Activated naive CD8-positive, alpha-beta T cell treated with anti-CD3 and anti-CD28 coated beads, Interleukin-2, amount 10 ng/mL, durations not matched to agents 7 days and 5 days (primary cell): ENCODE measurements at regions not wholly inside any gene's neighbourhood (a gene's known extent, or its start where the extent isn't known, plus 50 kb on each side); places are given as distances from the start of the nearest gene placed in this dataset.

Experiments
- ATAC-seq: fragments of 150-1000 bp; cut with Tn5 transposase; one replicate; pipeline ENCODE4 v1.10.0; 2021; ENCODE audit warnings: low read depth, moderate library complexity
- POLR2A ChIA-PET: fragments of 350-600 bp; sonication (Branson Sonifier 250); formaldehyde crosslinking; loops from one replicate; lab custom pipeline; 2021; ENCODE audit warnings: antibody characterized with exemption; lab: Charles Lee
- DNase-seq: peaks from one replicate; pipeline ENCODE4 v3.0.0; 2021
- H3K27ac Mint-ChIP-seq: one replicate; pipeline ENCODE4 v1.8.0; 2022; ENCODE audit warnings: mild to moderate bottlenecking, mixed read lengths
- H3K27me3 Mint-ChIP-seq: one replicate; pipeline ENCODE4 v1.8.0; 2022; ENCODE audit warnings: mild to moderate bottlenecking, moderate library complexity, mixed read lengths
- H3K36me3 Mint-ChIP-seq: one replicate; pipeline ENCODE4 v1.8.0; 2021; ENCODE audit warnings: mild to moderate bottlenecking, mixed read lengths
- H3K4me1 Mint-ChIP-seq: one replicate; pipeline ENCODE4 v1.8.0; 2021; ENCODE audit warnings: mixed read lengths
- H3K4me3 Mint-ChIP-seq: one replicate; pipeline ENCODE4 v1.8.0; 2022; ENCODE audit warnings: mild to moderate bottlenecking, moderate library complexity, mixed read lengths
- H3K9me3 Mint-ChIP-seq: one replicate; pipeline ENCODE4 v1.8.0; 2021; ENCODE audit warnings: mixed read lengths

DNA sequence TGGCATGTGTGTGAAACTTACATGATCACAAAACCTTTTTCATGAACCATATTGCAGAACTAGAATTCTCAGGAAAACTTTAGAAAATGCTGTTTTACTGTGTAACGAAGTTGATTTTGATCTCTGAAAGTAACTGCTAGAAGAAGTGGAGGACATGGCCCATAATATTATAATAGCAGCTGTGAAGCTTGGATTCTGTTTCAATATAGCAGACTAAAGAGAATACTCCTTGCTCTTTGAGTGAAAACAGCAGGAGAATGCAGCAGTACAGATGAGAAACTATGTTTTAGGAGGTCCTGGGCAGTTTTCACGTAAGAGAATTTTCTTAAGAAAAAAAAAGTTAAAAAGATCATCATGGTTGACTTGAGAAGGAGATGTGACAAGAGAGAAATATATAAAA lies 76.7 kb upstream of the POU2AF2 start:
- ATAC-seq (no peak), DNase-seq (no peak)
- Mint-ChIP-seq H3K9me3 (no peaks in the 10 kb centered on the region), H3K27ac (no peak overlapping the region), H3K36me3 (no peaks in the 10 kb centered on the region), H3K27me3 (peaks cover 2% of the 10 kb centered on the region), H3K4me3 (no peak overlapping the region), H3K4me1 (no peaks in the 10 kb centered on the region)
- POLR2A ChIA-PET = interaction anchor here (0.6 kb wide), 1 partner anchor 543 kb away, joined by 5 read pairs; no protein-coding TSS in a partner anchor

DNA sequence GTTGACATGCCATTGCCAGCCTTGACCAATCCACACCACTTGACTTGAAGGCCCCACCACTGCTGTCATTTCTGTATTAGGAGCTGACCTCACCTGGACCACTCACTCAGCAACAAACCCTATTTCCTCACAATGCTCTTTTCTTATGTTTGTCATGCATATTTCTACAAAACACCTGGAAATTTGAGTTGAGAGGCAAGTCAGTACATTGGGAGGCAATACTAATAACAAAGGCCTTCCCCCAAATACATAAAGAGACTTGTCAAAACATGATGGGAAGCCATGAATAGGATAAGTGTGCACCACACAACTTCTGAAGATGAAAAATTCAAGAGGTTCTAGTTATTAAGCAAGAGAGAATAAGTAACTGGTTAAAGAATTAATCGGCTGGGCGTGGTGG lies 77.9 kb upstream of the POU2AF2 start:
- ATAC-seq (no peak), DNase-seq (no peak)
- Mint-ChIP-seq H3K27ac (no peak overlapping the region), H3K36me3 (no peaks in the 10 kb centered on the region), H3K4me3 (no peak overlapping the region), H3K27me3 (peaks cover 2% of the 10 kb centered on the region), H3K4me1 (no peaks in the 10 kb centered on the region), H3K9me3 (no peaks in the 10 kb centered on the region)
- POLR2A ChIA-PET = no interaction called here

DNA sequence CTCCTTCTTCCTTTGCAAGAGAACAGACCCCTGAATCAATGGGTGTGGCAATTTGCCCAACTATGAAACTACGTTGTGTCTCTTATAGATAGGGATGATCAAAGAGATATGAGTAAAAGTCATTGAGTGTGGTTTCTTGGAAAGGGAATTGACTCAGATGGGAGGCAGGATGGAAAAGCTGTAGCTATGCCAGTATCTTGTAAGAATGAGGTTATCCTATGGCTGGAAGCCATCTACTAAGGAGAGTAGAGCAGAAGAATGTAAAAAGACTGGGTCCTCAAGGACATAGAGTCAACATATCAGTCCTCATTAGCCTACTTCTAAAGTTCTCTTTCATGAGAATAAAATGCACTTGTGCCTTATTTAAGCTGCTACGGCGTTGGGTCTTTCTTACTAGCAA lies 78.9 kb upstream of the POU2AF2 start:
- no peak for ATAC-seq
- no peak overlapping the region for H3K27ac Mint-ChIP-seq
- POLR2A ChIA-PET = no interaction called here
- H3K27me3 Mint-ChIP-seq = peaks cover 2% of the 10 kb centered on the region
- H3K4me3 Mint-ChIP-seq = no peak overlapping the region
- no peaks in the 10 kb centered on the region for H3K4me1 Mint-ChIP-seq
- DNase-seq = no peak
- no peaks in the 10 kb centered on the region for H3K36me3 Mint-ChIP-seq
- no peaks in the 10 kb centered on the region for H3K9me3 Mint-ChIP-seq

DNA sequence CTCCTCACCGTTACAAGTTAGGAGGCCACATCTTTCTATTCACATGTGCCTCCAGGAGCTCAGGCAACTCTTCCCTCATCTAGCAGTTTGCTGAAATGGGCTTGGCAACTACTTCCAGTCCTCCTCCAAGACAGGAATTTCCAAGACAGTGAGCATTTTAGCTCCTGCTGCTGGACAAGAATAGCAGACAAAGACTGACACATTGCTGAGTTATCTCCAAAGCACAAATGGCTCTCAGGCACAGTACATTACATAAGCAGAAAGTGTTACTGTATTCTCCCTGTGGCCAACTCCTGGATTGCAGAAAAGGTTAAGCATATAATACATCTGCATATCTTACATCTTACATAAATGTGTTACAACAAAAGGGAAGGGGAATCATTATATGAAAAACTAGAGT lies 83.2 kb upstream of the POU2AF2 start:
- no peaks in the 10 kb centered on the region for H3K36me3 Mint-ChIP-seq
- no peak overlapping the region for H3K27ac Mint-ChIP-seq
- no peak overlapping the region for H3K4me3 Mint-ChIP-seq
- H3K9me3 Mint-ChIP-seq = no peaks in the 10 kb centered on the region
- H3K4me1 Mint-ChIP-seq = no peaks in the 10 kb centered on the region
- DNase-seq (no peak), ATAC-seq (no peak)
- H3K27me3 Mint-ChIP-seq = peaks cover 16% of the 10 kb centered on the region
- POLR2A ChIA-PET = no interaction called here

DNA sequence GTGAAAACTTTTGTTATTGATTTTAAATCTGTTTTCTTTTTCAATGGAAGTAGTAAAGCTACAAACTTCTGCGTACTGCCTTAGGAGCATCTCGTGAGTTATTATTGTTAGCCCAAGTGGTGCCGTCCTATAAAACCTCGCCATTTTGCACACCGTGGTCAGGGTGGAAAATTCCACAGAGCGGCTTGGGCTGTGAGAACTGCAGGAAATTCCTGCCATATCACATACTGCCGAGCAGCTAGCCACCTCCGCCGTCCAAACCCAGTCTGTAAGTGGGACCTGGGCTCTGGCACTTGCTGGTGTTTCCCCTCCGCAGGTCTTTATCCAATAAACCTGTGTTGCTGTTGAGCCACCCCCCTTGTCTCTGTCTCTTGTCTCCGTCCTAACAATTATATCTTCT lies 88.0 kb upstream of the POU2AF2 start:
- Mint-ChIP-seq H3K27me3 (peaks cover 18% of the 10 kb centered on the region), H3K9me3 (no peaks in the 10 kb centered on the region), H3K4me1 (no peaks in the 10 kb centered on the region), H3K36me3 (no peaks in the 10 kb centered on the region), H3K27ac (no peak overlapping the region), H3K4me3 (no peak overlapping the region)
- no peak for ATAC-seq
- no peak for DNase-seq
- POLR2A ChIA-PET = no interaction called here

DNA sequence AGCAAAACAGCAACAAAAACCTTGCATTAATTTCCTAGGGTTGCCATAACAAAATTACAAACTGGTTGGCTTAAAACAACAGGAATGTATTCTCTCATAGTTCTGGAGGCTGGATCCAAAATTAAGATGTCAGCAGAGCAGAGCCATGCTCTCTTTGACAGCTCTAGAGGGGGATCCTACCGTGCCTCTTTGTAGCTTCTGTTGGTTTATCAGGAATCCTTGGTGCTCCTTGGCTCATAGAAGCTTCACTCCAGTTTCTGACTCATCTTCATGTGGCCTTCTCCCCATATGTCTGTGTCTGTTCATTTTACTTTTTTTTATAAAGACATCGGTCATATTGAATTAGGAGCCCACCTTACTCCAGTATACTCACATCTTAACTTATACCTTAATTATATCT lies 90.5 kb upstream of the POU2AF2 start:
- ATAC-seq = no peak
- Mint-ChIP-seq H3K36me3 (no peaks in the 10 kb centered on the region), H3K27me3 (peaks cover 17% of the 10 kb centered on the region)

DNA sequence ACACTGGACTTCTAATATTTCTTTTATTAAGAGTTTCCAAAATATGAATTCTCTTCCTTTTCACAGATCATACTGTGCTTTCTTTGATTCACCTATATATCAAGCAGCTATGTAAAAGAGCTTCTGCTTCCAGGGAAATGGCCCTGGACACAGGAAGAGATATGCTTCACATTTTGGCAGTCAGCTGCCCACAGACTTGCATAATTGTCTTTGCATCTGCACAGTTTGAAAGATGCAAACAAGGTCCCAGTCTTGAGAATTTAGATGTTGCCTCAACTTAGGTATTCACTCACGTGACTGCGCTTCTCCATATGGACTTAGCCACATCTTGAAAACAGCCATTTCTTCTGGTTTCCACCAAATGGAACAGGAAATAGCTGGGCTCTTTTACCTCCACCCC lies 92.3 kb upstream of the POU2AF2 start:
- ATAC-seq (no peak), DNase-seq (no peak)
- peaks cover 9% of the 10 kb centered on the region for H3K27me3 Mint-ChIP-seq
- H3K4me3 Mint-ChIP-seq = no peak overlapping the region
- no peaks in the 10 kb centered on the region for H3K9me3 Mint-ChIP-seq
- POLR2A ChIA-PET = no interaction called here
- H3K4me1 Mint-ChIP-seq = no peaks in the 10 kb centered on the region
- H3K27ac Mint-ChIP-seq = no peak overlapping the region
- no peaks in the 10 kb centered on the region for H3K36me3 Mint-ChIP-seq

More for the DNA sequence above, 90.5 kb upstream of the POU2AF2 start:
- Mint-ChIP-seq H3K9me3 (no peaks in the 10 kb centered on the region), H3K4me3 (no peak overlapping the region), H3K4me1 (no peaks in the 10 kb centered on the region), H3K27ac (no peak overlapping the region)
- POLR2A ChIA-PET = no interaction called here
- DNase-seq = no peak

DNA sequence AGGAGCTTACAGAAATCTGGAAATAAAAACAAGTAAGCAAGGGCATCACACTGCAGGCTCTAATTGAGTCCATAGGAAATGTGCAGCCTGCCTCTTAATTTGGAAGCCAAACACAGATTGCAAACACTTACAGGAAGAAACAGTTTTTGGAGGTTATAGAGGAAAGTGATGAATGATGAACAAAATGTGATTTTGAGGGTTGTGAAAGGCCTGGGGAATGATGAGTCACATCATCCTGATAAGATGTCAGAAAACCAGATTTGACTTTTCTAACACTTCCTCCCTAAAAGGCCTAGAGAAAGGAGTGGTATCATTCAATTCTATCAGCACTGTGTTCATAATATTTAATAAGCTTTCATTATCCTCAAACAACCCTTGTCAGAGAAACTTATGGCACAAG lies 96.6 kb upstream of the POU2AF2 start:
- H3K36me3 Mint-ChIP-seq = no peaks in the 10 kb centered on the region
- H3K4me1 Mint-ChIP-seq = no peaks in the 10 kb centered on the region
- H3K27ac Mint-ChIP-seq = no peak overlapping the region
- H3K9me3 Mint-ChIP-seq = no peaks in the 10 kb centered on the region
- POLR2A ChIA-PET = no interaction called here
- H3K4me3 Mint-ChIP-seq = no peak overlapping the region
- ATAC-seq (no peak), DNase-seq (no peak)
- H3K27me3 Mint-ChIP-seq = peaks cover 9% of the 10 kb centered on the region

DNA sequence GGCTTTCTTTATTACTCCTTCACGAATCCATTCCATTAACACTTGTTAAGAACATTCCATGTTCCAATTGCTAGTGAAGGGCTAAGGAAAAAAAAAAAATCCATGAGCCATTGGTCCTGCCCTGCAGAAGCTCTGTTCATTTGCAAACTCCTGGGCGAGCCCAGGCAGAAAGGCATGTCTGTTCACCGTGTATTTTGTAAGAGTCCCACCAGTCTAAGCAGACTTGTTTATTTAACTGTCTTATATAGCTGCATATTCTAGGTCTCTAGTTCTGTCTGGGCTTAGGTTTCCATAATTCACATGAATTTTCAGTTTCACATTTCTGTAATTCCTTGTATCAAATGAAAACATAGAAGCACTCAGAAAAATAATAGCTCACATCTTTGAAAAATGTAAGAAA lies 97.4 kb upstream of the POU2AF2 start:
- ATAC-seq = no peak
- POLR2A ChIA-PET = no interaction called here
- no peak for DNase-seq

DNA sequence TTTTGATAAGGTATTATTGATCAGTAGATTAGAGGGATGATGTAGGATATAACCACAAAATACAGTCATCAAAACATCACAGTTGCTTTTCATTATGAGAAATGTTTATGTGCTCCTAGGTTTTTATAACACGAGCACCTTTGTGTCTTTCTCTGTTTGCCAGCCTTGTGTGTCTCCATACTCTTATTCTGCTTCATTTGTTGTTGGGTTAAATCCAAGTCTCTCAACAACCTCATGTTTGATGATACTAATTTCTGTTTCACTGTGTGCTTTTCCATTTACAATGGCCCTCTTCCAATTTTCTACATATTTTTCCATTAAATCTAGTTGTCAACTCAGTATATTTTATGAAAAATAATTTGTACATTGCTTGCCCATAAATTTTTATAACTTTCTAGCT lies 107.7 kb upstream of the POU2AF2 start:
- POLR2A ChIA-PET = no interaction called here
- H3K27me3 Mint-ChIP-seq = peaks cover 23% of the 10 kb centered on the region
- DNase-seq = no peak
- H3K4me1 Mint-ChIP-seq = no peaks in the 10 kb centered on the region
- no peaks in the 10 kb centered on the region for H3K9me3 Mint-ChIP-seq
- H3K36me3 Mint-ChIP-seq = no peaks in the 10 kb centered on the region
- H3K27ac Mint-ChIP-seq = no peak overlapping the region
- no peak overlapping the region for H3K4me3 Mint-ChIP-seq
- ATAC-seq = no peak

More for the DNA sequence above, 97.4 kb upstream of the POU2AF2 start:
- H3K27ac Mint-ChIP-seq = no peak overlapping the region
- H3K4me3 Mint-ChIP-seq = no peak overlapping the region
- H3K27me3 Mint-ChIP-seq = peaks cover 9% of the 10 kb centered on the region
- H3K4me1 Mint-ChIP-seq = no peaks in the 10 kb centered on the region
- H3K9me3 Mint-ChIP-seq = no peaks in the 10 kb centered on the region
- H3K36me3 Mint-ChIP-seq = no peaks in the 10 kb centered on the region

DNA sequence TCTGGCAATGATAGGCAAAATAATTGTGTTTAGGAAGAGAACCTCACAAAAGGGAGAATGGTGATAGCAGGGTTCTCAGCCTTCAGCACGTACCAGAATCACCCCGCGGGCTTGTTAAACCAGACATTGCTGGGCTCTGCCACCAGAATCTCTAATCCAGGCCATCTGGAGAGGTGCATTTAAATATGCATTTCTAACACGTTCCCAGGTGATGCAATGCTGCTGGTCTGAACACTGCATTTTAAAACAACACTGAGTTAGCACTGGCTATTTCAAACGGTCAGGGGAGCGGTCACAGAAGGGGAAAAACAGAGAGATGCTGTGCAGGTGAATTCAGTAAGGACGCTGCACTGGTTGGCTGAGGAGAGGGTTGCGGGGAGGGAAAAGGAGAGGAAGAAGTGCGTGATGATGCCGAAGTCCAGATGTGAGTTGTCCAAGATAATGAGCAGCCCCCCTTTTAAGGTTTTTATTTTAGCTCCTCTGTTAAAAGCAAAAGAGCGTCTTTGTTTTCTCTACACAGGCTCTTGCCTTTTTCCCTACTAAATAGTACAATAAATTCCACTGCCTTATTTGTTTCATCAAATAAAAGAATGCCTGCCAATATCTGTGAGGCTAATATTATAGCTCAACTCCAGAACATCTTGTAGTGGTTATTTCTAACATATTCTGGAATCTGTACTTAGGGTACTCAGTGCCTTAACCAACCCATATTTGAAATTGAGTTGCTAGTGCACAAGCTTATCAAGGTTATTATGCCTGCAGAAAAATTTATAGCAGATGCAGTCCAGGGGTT lies 109.6 kb upstream of the POU2AF2 start:
- Mint-ChIP-seq H3K27me3 (peaks cover 17% of the 10 kb centered on the region), H3K36me3 (no peaks in the 10 kb centered on the region), H3K9me3 (no peaks in the 10 kb centered on the region), H3K4me3 (no peak overlapping the region), H3K27ac (no peak overlapping the region), H3K4me1 (no peaks in the 10 kb centered on the region)
- POLR2A ChIA-PET = no interaction called here
- no peak for ATAC-seq
- no peak for DNase-seq

DNA sequence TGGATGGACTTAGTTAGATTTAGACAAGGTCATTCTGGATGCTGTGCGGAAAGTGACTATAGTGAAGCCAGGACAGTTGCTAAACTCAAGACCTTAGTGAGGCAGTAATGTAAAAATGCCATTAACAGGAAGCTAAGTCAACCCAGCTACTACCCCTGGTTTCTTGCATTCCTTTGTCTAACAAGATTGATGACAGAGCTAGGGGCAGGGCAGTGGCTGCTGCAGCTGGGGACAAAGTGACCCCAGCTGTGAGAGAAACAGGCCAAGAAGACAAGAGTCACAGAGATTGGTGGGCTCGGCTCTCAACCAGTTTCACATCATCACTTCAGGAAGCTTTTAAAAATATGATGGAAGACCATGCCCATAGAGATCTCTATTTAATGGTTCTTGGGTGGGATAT lies 110.4 kb upstream of the POU2AF2 start:
- DNase-seq = no peak
- no peak overlapping the region for H3K4me3 Mint-ChIP-seq
- ATAC-seq = no peak
- no peaks in the 10 kb centered on the region for H3K36me3 Mint-ChIP-seq
- peaks cover 14% of the 10 kb centered on the region for H3K27me3 Mint-ChIP-seq
- H3K9me3 Mint-ChIP-seq = no peaks in the 10 kb centered on the region
- H3K4me1 Mint-ChIP-seq = no peaks in the 10 kb centered on the region
- POLR2A ChIA-PET = no interaction called here
- no peak overlapping the region for H3K27ac Mint-ChIP-seq

DNA sequence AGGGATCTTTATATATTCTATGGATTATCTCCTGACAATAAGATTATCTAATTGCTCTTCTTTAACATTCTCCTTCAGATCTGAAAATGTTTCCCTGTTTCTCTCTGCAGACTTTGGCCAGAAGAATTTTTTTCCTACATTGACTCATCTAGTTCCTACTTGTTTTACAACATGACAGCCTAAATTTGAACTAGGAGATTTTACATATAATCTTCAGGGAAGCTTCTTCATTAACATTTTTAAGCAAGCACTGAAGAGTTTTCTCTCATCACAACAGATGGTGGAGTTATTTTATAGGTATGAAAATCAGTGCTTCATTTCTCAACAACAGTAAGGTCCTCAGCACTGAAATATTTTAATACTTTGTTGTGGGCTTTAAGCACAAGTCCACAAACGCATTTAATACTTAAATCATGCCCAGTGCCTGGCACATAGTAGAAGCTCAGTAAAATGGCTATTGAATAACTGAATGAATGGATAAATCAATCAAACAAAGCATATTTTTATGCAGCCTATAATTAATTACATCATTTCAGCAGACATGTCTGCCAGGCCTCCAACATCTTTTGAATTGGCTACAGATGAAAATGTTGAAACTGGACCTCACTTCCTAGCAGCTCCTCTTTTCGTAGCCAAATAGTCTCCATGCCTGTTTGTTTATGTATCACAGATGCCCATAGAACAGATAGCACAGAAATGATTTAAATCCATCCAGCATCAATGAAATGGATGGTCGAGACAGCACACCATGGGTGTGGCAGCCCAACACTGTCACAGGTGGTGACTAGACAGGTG lies 117.3 kb upstream of the POU2AF2 start:
- Mint-ChIP-seq H3K9me3 (no peaks in the 10 kb centered on the region), H3K27me3 (peaks cover 7% of the 10 kb centered on the region), H3K36me3 (no peaks in the 10 kb centered on the region), H3K27ac (no peak overlapping the region), H3K4me3 (no peak overlapping the region), H3K4me1 (no peaks in the 10 kb centered on the region)
- POLR2A ChIA-PET = no interaction called here
- no peak for ATAC-seq
- DNase-seq = no peak

DNA sequence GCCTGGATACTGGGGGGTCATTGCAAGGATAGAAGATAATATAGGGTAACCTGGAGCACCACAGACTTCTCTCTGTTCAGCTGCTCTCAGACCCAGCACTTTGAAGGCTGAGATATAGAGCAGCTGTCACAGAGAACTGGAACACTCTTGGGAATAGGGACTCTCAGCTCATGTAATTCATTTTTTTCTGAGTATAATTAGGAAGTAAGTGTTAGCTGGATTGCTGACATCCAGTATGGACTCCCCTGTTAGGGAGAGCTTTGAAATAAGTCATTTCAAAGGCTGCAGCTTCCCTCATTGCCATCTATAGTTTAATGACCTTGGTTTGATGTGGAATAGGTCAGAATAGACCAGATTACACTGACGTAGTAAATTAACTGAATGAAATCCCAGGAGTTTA lies 120.8 kb upstream of the POU2AF2 start:
- no peak overlapping the region for H3K4me3 Mint-ChIP-seq
- H3K27me3 Mint-ChIP-seq = peaks cover 7% of the 10 kb centered on the region
- POLR2A ChIA-PET = no interaction called here
- no peaks in the 10 kb centered on the region for H3K9me3 Mint-ChIP-seq
- no peaks in the 10 kb centered on the region for H3K36me3 Mint-ChIP-seq
- H3K27ac Mint-ChIP-seq = no peak overlapping the region
- ATAC-seq = no peak
- H3K4me1 Mint-ChIP-seq = no peaks in the 10 kb centered on the region
- no peak for DNase-seq
